Thoracic aorta (tissue), 2 donors: ENCODE measurements at regions not wholly inside any gene's neighbourhood (a gene's known extent, or its start where the extent isn't known, plus 50 kb on each side); places are given as distances from the start of the nearest gene placed in this dataset.

Experiments used
- ATAC-seq: fragments of 150-250 bp; one replicate; pipeline ENCODE4 v1.8.0; 2017; ENCODE audit warnings: low read depth; ENCODE audit not compliant: insufficient number of reproducible peaks, low FRiP score
- DNase-seq: peaks from one replicate; pipeline ENCODE4 v3.0.0-alpha.2; 2020; ENCODE audit warnings: low spot score
- H3K27ac ChIP-seq, 2 donors: fragments of 200-600 bp; sonication (generic); 1 replicate in 1 of 2; 2 replicates in 1 of 2; pipeline ENCODE4 v1.5.1; 2016; ENCODE audit warnings: mild to moderate bottlenecking in 2 of 2, moderate library complexity in 2 of 2
- H3K27me3 ChIP-seq: fragments of 200-600 bp; sonication (generic); replicated peaks from 2 replicates; pipeline ENCODE4 v1.6.0; 2016; ENCODE audit warnings: mild to moderate bottlenecking; ENCODE audit not compliant: insufficient read depth
- H3K36me3 ChIP-seq: fragments of 200-600 bp; sonication (generic); one replicate; pipeline ENCODE4 v1.5.1; 2016
- H3K4me1 ChIP-seq, 2 donors: fragments of 200-600 bp; sonication (generic); 1 replicate in 1 of 2; 2 replicates in 1 of 2; pipeline versions ENCODE4 v1.5.1 to v1.6.0; 2016; ENCODE audit warnings: low read depth in 2 of 2, mild to moderate bottlenecking in 1 of 2; ENCODE audit not compliant: control insufficient read depth in 1 of 2
- H3K4me3 ChIP-seq: fragments of 200-600 bp; sonication (generic); 2 replicates; pipeline ENCODE4 v1.5.1; 2016; ENCODE audit warnings: mild to moderate bottlenecking
- H3K9me3 ChIP-seq: fragments of 200-600 bp; sonication (generic); 2 replicates; pipeline ENCODE4 v1.5.1; 2016
- TF ChIP-seq, protein P1 (sequence below): fragments of 200-600 bp; sonication (generic); IDR thresholded peaks from one replicate; pipeline ENCODE4 v1.5.1; 2019; ENCODE audit warnings: antibody characterized with exemption

DNA sequence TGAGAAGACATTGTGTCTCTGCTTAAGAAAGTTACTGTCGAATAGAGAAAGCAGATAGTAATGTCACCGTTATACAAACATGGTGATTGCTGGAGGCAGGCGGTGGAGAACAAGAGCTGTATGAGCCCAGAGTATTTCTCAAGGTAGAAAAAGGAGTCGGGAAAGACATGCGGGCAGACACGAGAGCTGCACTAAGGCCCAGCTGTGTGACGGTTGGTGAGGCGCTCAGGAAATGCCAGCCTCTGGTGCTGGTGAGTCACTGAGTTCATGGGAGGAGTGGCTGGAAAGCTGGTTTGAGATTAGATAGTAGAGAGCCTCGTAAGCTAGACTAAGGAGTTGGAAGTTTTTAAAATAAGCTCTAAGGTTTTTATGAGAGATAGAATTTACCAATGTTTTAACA, 390.9 kb upstream of the TRIB2 start:
- Histone ChIP-seq H3K27me3 (no peaks in the 10 kb centered on the region), H3K36me3 (no peaks in the 10 kb centered on the region), H3K27ac (peak overlapping the region in 1 of 2 donors; percentile 72), H3K4me1 (peaks cover 7 to 34% of the 10 kb centered on the region in 2 donors), H3K4me3 (no peak overlapping the region), H3K9me3 (no peaks in the 10 kb centered on the region)
- TF ChIP-seq, protein P1, sequence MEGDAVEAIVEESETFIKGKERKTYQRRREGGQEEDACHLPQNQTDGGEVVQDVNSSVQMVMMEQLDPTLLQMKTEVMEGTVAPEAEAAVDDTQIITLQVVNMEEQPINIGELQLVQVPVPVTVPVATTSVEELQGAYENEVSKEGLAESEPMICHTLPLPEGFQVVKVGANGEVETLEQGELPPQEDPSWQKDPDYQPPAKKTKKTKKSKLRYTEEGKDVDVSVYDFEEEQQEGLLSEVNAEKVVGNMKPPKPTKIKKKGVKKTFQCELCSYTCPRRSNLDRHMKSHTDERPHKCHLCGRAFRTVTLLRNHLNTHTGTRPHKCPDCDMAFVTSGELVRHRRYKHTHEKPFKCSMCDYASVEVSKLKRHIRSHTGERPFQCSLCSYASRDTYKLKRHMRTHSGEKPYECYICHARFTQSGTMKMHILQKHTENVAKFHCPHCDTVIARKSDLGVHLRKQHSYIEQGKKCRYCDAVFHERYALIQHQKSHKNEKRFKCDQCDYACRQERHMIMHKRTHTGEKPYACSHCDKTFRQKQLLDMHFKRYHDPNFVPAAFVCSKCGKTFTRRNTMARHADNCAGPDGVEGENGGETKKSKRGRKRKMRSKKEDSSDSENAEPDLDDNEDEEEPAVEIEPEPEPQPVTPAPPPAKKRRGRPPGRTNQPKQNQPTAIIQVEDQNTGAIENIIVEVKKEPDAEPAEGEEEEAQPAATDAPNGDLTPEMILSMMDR = no peak
- peak; percentile 44 for ATAC-seq
- peak; percentile 20 for DNase-seq

DNA sequence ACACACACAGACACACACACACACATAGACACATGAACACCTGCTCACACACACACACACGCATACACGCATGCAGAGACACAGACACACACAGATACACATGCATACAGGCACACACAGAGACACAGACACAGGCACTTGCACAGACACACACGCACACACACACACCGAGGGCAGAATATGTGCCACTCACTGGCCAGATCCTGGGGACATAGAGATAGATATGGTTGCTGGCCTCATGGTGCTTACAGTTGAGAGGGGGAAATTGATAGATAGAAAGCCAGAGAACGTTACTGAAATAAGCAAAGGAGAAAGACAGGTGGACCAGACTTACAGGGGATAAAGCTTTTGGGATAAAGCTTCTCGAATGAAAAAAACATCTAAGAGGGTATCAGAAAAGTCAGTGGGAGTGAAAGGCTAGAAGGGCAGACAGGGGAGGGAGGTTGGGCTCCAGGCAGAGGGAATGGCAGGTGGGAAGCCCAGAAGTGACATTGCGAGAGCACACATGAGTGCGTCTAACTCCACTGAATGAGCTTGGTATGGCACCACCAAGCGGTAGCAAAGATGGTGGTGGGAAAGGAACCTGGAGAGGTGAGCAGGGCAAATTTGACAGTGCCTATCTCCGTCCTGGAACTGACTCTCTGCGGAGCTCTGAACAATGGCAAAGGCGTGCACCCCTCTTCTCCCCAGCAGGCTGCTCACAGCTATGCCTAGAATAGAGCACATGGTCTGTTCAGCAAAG, 390.1 kb upstream of the TRIB2 start:
- Histone ChIP-seq H3K4me3 (no peak overlapping the region), H3K4me1 (peaks cover 5 to 26% of the 10 kb centered on the region in 2 donors), H3K27me3 (no peaks in the 10 kb centered on the region), H3K36me3 (no peaks in the 10 kb centered on the region), H3K9me3 (no peaks in the 10 kb centered on the region), H3K27ac (peak overlapping the region in 1 of 2 donors; percentile 72)
- DNase-seq (no peak), ATAC-seq (no peak)
- TF ChIP-seq, protein P1 = no peak

DNA sequence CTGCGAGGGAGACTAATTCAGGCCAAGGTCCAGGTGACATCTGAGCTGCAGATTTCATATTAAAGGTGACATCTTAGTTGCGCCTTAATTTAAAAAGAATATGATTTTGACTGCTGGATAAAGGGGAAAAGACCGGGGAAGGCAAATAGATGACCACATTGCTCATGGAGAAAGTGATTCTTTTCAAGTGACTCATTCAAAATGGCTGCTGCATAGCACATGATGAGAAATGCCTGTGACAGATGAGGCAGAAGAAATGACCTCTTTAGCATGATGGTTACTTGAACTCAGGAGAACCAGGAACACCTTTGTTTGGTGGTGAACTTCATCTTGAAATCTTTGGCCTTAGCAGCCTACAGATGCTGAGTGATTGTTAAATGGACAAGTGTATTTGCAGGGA, 385.8 kb upstream of the TRIB2 start:
- no peak for ATAC-seq
- Histone ChIP-seq H3K27ac (no peak overlapping the region), H3K4me1 (peaks cover 0 to 10% of the 10 kb centered on the region in 2 donors), H3K36me3 (no peaks in the 10 kb centered on the region), H3K4me3 (no peak overlapping the region), H3K9me3 (no peaks in the 10 kb centered on the region), H3K27me3 (no peaks in the 10 kb centered on the region)
- TF ChIP-seq, protein P1 = no peak
- DNase-seq = no peak

DNA sequence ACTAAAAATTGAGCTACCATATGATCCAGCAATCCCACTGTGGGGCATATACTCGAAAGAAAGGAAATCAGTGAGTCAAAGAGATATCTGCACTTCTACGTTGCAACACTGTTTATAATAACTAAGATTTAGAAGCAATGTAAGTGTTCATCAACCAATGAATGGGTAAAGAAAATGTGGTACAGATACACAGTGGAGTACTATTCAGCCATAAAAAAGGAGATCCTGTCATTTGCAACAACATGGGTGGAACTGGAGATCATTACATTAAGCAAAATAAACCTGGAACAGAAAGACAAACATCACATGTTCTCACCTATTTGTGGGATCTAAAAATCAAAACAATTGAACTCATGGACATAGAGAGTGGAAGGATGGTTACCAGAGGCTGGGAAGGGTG, 385.0 kb upstream of the TRIB2 start:
- TF ChIP-seq, protein P1 = no peak
- Histone ChIP-seq H3K4me1 (peaks cover 0 to 3% of the 10 kb centered on the region in 2 donors), H3K9me3 (no peaks in the 10 kb centered on the region), H3K27me3 (no peaks in the 10 kb centered on the region), H3K4me3 (no peak overlapping the region), H3K36me3 (no peaks in the 10 kb centered on the region), H3K27ac (no peak overlapping the region)
- no peak for DNase-seq
- ATAC-seq = no peak

DNA sequence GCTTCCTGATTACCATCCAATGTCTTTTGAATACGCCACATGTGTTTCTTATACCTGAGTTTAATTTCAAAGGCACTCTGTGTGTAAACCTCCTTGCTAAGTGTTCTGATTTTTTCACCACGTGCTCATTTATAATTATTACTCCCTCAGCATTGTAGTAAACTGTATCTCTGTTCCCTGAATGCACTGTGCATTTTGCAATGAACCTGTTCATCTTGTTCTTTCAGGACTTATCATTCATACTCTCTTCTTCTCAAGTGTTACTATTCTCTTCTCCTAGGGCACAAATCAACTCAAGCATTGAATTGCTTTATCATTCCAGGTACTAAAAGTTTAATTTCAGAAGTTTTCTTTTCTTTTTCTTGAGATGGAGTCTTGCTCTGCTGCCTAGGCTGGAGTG, 383.4 kb upstream of the TRIB2 start:
- H3K4me1 ChIP-seq = no peaks in the 10 kb centered on the region
- DNase-seq = no peak

More for the DNA sequence above, 383.4 kb upstream of the TRIB2 start:
- no peaks in the 10 kb centered on the region for H3K36me3 ChIP-seq
- no peak overlapping the region for H3K4me3 ChIP-seq
- TF ChIP-seq, protein P1 = no peak
- no peak overlapping the region for H3K27ac ChIP-seq
- no peaks in the 10 kb centered on the region for H3K9me3 ChIP-seq
- H3K27me3 ChIP-seq = no peaks in the 10 kb centered on the region
- no peak for ATAC-seq
